ENCODE measurements at regions not wholly inside any gene's neighbourhood (a gene's known extent, or its start where the extent isn't known, plus 50 kb on each side); places are given as distances from the start of the nearest gene placed in this dataset.

GRCh38 chr10:78902815-78903214 is 166.0 kb upstream of the ZMIZ1 start:
- no peak for DNase-seq

- DNase-seq, result no peak
Measured at GRCh38 chr10:78903341-78903940, 165.3 kb upstream of the ZMIZ1 start.

GRCh38 chr10:78904196-78904595 is 164.6 kb upstream of the ZMIZ1 start:
- DNase-seq, result no peak

GRCh38 chr10:78905015-78905956 is 163.5 kb upstream of the ZMIZ1 start:
- no peak for DNase-seq

GRCh38 chr10:78905957-78906308 is 162.8 kb upstream of the ZMIZ1 start:
- DNase-seq, result no peak

GRCh38 chr10:78906734-78907390 is 161.9 kb upstream of the ZMIZ1 start:
- DNase-seq, result no peak

- no peak for DNase-seq
Measured at GRCh38 chr10:78907551-78908211, 161.1 kb upstream of the ZMIZ1 start.

- no peak for DNase-seq
Measured at GRCh38 chr10:78909221-78909620, 159.5 kb upstream of the ZMIZ1 start.

- no peak for DNase-seq
Measured at GRCh38 chr10:78910021-78910420, 158.7 kb upstream of the ZMIZ1 start.

GRCh38 chr10:78910476-78910875 is 158.3 kb upstream of the ZMIZ1 start:
- DNase-seq, result no peak

GRCh38 chr10:78910886-78911285 is 157.9 kb upstream of the ZMIZ1 start:
- DNase-seq, result no peak

- no peak for DNase-seq
Measured at GRCh38 chr10:78911533-78912340, 157.0 kb upstream of the ZMIZ1 start.

- no peak for DNase-seq
Measured at GRCh38 chr10:78912361-78913218, 156.2 kb upstream of the ZMIZ1 start.

- no peak for DNase-seq
Measured at GRCh38 chr10:78913219-78914059, 155.3 kb upstream of the ZMIZ1 start.

- no peak for DNase-seq
Measured at GRCh38 chr10:78914060-78914378, 154.7 kb upstream of the ZMIZ1 start.

GRCh38 chr10:78914502-78915189 is 154.1 kb upstream of the ZMIZ1 start:
- no peak for DNase-seq

- DNase-seq, result no peak
Measured at GRCh38 chr10:78915190-78915518, 153.6 kb upstream of the ZMIZ1 start.

- DNase-seq, result no peak
Measured at GRCh38 chr10:78916227-78916626, 152.5 kb upstream of the ZMIZ1 start.

- no peak for DNase-seq
Measured at GRCh38 chr10:78919181-78919966, 149.4 kb upstream of the ZMIZ1 start.
